Nephron (organoid): ENCODE measurements at regions not wholly inside any gene's neighbourhood (a gene's known extent, or its start where the extent isn't known, plus 50 kb on each side); places are given as distances from the start of the nearest gene placed in this dataset.

Experiments
- H3K27ac Mint-ChIP-seq, 3 experiments: 2 replicates each; pipeline ENCODE4 v1.8.0; 2020; ENCODE audit warnings: mixed read lengths in 3 of 3, mild to moderate bottlenecking in 2 of 3, moderate library complexity in 1 of 3
- H3K27me3 Mint-ChIP-seq: 2 replicates; pipeline ENCODE4 v1.8.0; 2021; ENCODE audit warnings: low read depth, mild to moderate bottlenecking, moderate library complexity, mixed read lengths
- H3K36me3 Mint-ChIP-seq: 2 replicates; pipeline ENCODE4 v1.8.0; 2020; ENCODE audit warnings: low read depth, mixed read lengths
- H3K4me1 Mint-ChIP-seq: 2 replicates; pipeline ENCODE4 v1.8.0; 2020; ENCODE audit warnings: mixed read lengths
- H3K4me3 Mint-ChIP-seq, 3 experiments: 2 replicates each; pipeline ENCODE4 v1.8.0; 2020; ENCODE audit warnings: mild to moderate bottlenecking in 3 of 3, mixed read lengths in 3 of 3, moderate library complexity in 2 of 3
- H3K9me3 Mint-ChIP-seq: 2 replicates; pipeline ENCODE4 v1.8.0; 2020; ENCODE audit warnings: mixed read lengths
- CTCF ChIP-seq, 3 experiments: fragments of 200-600 bp; sonication (generic); IDR thresholded peaks; one replicate each; pipeline ENCODE4 v1.5.0; 2021; ENCODE audit warnings: antibody characterized with exemption in 3 of 3; ENCODE audit not compliant: unreplicated experiment in 3 of 3

- Mint-ChIP-seq H3K4me1 (peaks cover 6% of the 10 kb centered on the region), H3K9me3 (no peaks in the 10 kb centered on the region), H3K27me3 (peaks cover 54% of the 10 kb centered on the region), H3K27ac (no peak overlapping the region), H3K4me3 (no peak overlapping the region), H3K36me3 (no peaks in the 10 kb centered on the region)
- TF ChIP-seq CTCF (IDR thresholded peaks at IDR 0.05; ENCODE audit: unreplicated experiment in 3 of 3), result no peak
These were observed 159.5 kb upstream of the RPL38 start for GRCh38 chr17:74043976-74044375.

- TF ChIP-seq CTCF (IDR thresholded peaks at IDR 0.05; ENCODE audit: unreplicated experiment in 3 of 3), result no peak
- Mint-ChIP-seq H3K4me3 (no peak overlapping the region), H3K27ac (no peak overlapping the region), H3K36me3 (no peaks in the 10 kb centered on the region), H3K4me1 (peaks cover 22% of the 10 kb centered on the region), H3K9me3 (no peaks in the 10 kb centered on the region), H3K27me3 (peaks cover 65% of the 10 kb centered on the region)
These were observed 157.7 kb upstream of the RPL38 start for GRCh38 chr17:74045608-74046280.

- Mint-ChIP-seq H3K4me1 (peaks cover 30% of the 10 kb centered on the region), H3K36me3 (no peaks in the 10 kb centered on the region), H3K9me3 (no peaks in the 10 kb centered on the region), H3K27ac (no peak overlapping the region), H3K27me3 (peaks cover 72% of the 10 kb centered on the region), H3K4me3 (peak overlapping the region in 1 of 3 experiments; percentile 40)
- no peak for TF ChIP-seq CTCF (IDR thresholded peaks at IDR 0.05; ENCODE audit: unreplicated experiment in 3 of 3)
These were observed 154.1 kb upstream of the RPL38 start for GRCh38 chr17:74049167-74049966.

- H3K4me3 Mint-ChIP-seq, result peak overlapping the region in 1 of 3 experiments; percentile 40
- peaks cover 30% of the 10 kb centered on the region for H3K4me1 Mint-ChIP-seq
- H3K36me3 Mint-ChIP-seq, result no peaks in the 10 kb centered on the region
- H3K9me3 Mint-ChIP-seq, result no peaks in the 10 kb centered on the region
- H3K27ac Mint-ChIP-seq, result no peak overlapping the region
- no peak for TF ChIP-seq CTCF (IDR thresholded peaks at IDR 0.05; ENCODE audit: unreplicated experiment in 3 of 3)
- H3K27me3 Mint-ChIP-seq, result peaks cover 74% of the 10 kb centered on the region
These were observed 153.5 kb upstream of the RPL38 start for GRCh38 chr17:74049967-74050458.

GRCh38 chr17:74051348-74051747 lies 152.1 kb upstream of the RPL38 start:
- no peak for TF ChIP-seq CTCF (IDR thresholded peaks at IDR 0.05; ENCODE audit: unreplicated experiment in 3 of 3)
- no peaks in the 10 kb centered on the region for H3K36me3 Mint-ChIP-seq
- no peak overlapping the region for H3K27ac Mint-ChIP-seq
- peaks cover 68% of the 10 kb centered on the region for H3K27me3 Mint-ChIP-seq
- no peaks in the 10 kb centered on the region for H3K9me3 Mint-ChIP-seq
- H3K4me3 Mint-ChIP-seq, result no peak overlapping the region
- peaks cover 30% of the 10 kb centered on the region for H3K4me1 Mint-ChIP-seq
